ENCODE measurements at regions not wholly inside any gene's neighbourhood (a gene's known extent, or its start where the extent isn't known, plus 50 kb on each side); places are given as distances from the start of the nearest gene placed in this dataset.

- H3K18ac ChIP-seq (ENCODE audit: extremely low read depth, low read length), result no peak overlapping the region
- no peaks in the 10 kb centered on the region for H3K4me1 ChIP-seq (replicated peaks in 1 of 4; ENCODE audit: control insufficient read depth in 3 of 4, insufficient read depth in 4 of 4, low read length in 3 of 4)
- no peak overlapping the region for H2BK5ac ChIP-seq (ENCODE audit: low read depth, low read length)
- H3K36me3 ChIP-seq (ENCODE audit: control insufficient read depth in 2 of 4, insufficient read depth in 4 of 4, low read length in 3 of 4), result no peaks in the 10 kb centered on the region
- no peaks in the 10 kb centered on the region for H3K9me3 ChIP-seq (ENCODE audit: insufficient read depth in 2 of 2, low read depth in 1 of 2, low read length in 1 of 2)
- FAIRE-seq, result no peak
- H3K56ac ChIP-seq (replicated peaks; ENCODE audit: insufficient read length, low read depth, low read length), result no peak overlapping the region
- no peak overlapping the region for H4K91ac ChIP-seq (replicated peaks; ENCODE audit: insufficient read length, low read length)
- no peak overlapping the region for H3K27ac ChIP-seq (ENCODE audit: low read depth, low read length)
- TF ChIP-seq POLR2A (IDR thresholded peaks at IDR 0.05; ENCODE audit: control extremely low read depth in 1 of 2, low read depth in 2 of 2, low read length in 2 of 2) (no peak), HDAC2 (IDR thresholded peaks at IDR 0.05; ENCODE audit: borderline replicate concordance in 1 of 2, low read depth in 2 of 2, low read length in 2 of 2) (no peak), TAF7 (optimal IDR thresholded peaks at IDR 0.05; ENCODE audit: borderline replicate concordance, low read depth, low read length) (no peak), SIN3A (conservative IDR thresholded peaks at IDR 0.05 in 1 of 2, IDR thresholded peaks at IDR 0.05 in 1 of 2; ENCODE audit: low read depth in 1 of 2, low read length in 2 of 2) (no peak), CREB1 (IDR thresholded peaks at IDR 0.05) (no peak), KDM5A (IDR thresholded peaks at IDR 0.05; ENCODE audit: low read length) (no peak)
- no peak overlapping the region for H3K23ac ChIP-seq (ENCODE audit: insufficient read length)
- no peak overlapping the region for H2BK120ac ChIP-seq (replicated peaks; ENCODE audit: low read depth, low read length)
- H2AK5ac ChIP-seq (ENCODE audit: low read depth, low read length), result no peak overlapping the region
- H2BK12ac ChIP-seq (ENCODE audit: low read depth, low read length), result no peak overlapping the region
- H3K23me2 ChIP-seq (ENCODE audit: low read depth, low read length), result no peaks in the 10 kb centered on the region; the same call in 1 of the 2 replicates
- no peak overlapping the region for H3K14ac ChIP-seq (ENCODE audit: insufficient read length)
- H4K8ac ChIP-seq (ENCODE audit: extremely low read depth, insufficient read depth, low read length), result no peak overlapping the region
- H3K79me2 ChIP-seq (ENCODE audit: control insufficient read depth in 1 of 2, insufficient read depth in 2 of 2, low read length in 2 of 2), result no peaks in the 10 kb centered on the region
- no peak for DNase-seq (ENCODE audit: low read depth in 1 of 2, low spot score in 2 of 2)
- no peak overlapping the region for H3K9ac ChIP-seq (replicated peaks in 1 of 4; ENCODE audit: extremely low read depth in 1 of 4, low read depth in 3 of 4, low read length in 3 of 4)
- no peak overlapping the region for H3K4ac ChIP-seq (replicated peaks; ENCODE audit: insufficient read length, low read depth, low read length)
- no peak overlapping the region for H2BK20ac ChIP-seq (ENCODE audit: low read length)
- H2BK15ac ChIP-seq (ENCODE audit: low read length), result no peak overlapping the region
- H3K4me2 ChIP-seq (ENCODE audit: insufficient read depth in 1 of 2, low read depth in 2 of 2, low read length in 2 of 2), result no peak overlapping the region
- 94% methylated on average over 2 of the region's 2 CpGs; no CpG with 5 or more reads in 1 of the 2 experiments for WGBS, 2 experiments (ENCODE audit: extremely low coverage in 1 of 2, insufficient coverage in 1 of 2, insufficient read length in 1 of 2, insufficient replicate concordance in 2 of 2, low coverage in 1 of 2, low lambda C conversion rate in 2 of 2, missing lambda C conversion rate in 1 of 2)
- no peak overlapping the region for H2AFZ ChIP-seq (ENCODE audit: low read length)
- no peak overlapping the region for H3K4me3 ChIP-seq (ENCODE audit: extremely low read depth in 1 of 4, insufficient read depth in 2 of 4, low read depth in 3 of 4, low read length in 4 of 4)
- CTCF ChIA-PET (ENCODE audit: partially characterized antibody), result no interaction called here
- POLR2A ChIA-PET (ENCODE audit: partially characterized antibody), result no interaction called here
- H3K79me1 ChIP-seq (ENCODE audit: low read depth, low read length), result no peaks in the 10 kb centered on the region
- no peaks in the 10 kb centered on the region for H3K27me3 ChIP-seq (replicated peaks in 1 of 4; ENCODE audit: control insufficient read depth in 3 of 4, extremely low read depth in 1 of 4, insufficient read depth in 3 of 4, low read length in 3 of 4)
- H4K5ac ChIP-seq (ENCODE audit: insufficient read length, low read depth, low read length), result no peak overlapping the region
- no peaks in the 10 kb centered on the region for H4K20me1 ChIP-seq (replicated peaks in 1 of 2; ENCODE audit: control insufficient read depth in 1 of 2, insufficient read depth in 2 of 2, low read length in 2 of 2)
These were observed 208.9 kb upstream of the GAS1 start for GRCh38 chr9:87156247-87156646.
